HEK293 (cell line): ENCODE measurements at regions not wholly inside any gene's neighbourhood (a gene's known extent, or its start where the extent isn't known, plus 50 kb on each side); places are given as distances from the start of the nearest gene placed in this dataset.

Experiments
- MYNN ChIP-seq: fragments of 450-650 bp; formaldehyde crosslinking; IDR thresholded peaks from 2 replicates; pipeline ENCODE4 v1.5.1; 2016; ENCODE audit warnings: missing biosample characterization, missing genetic modification characterization, borderline replicate concordance
- REPIN1 ChIP-seq: fragments of 450-650 bp; formaldehyde crosslinking; IDR thresholded peaks from 2 replicates; pipeline ENCODE4 v1.5.1; 2017; ENCODE audit warnings: missing biosample characterization, missing genetic modification characterization, low read depth
- REST ChIP-seq: fragments of 450-650 bp; formaldehyde crosslinking; IDR thresholded peaks from 2 replicates; pipeline ENCODE4 v1.5.1; 2016; ENCODE audit warnings: missing biosample characterization, missing genetic modification characterization
- SALL2 ChIP-seq: fragments of 450-650 bp; formaldehyde crosslinking; IDR thresholded peaks from 2 replicates; pipeline ENCODE4 v1.5.0; 2017; ENCODE audit warnings: missing biosample characterization, mild to moderate bottlenecking, missing genetic modification characterization, borderline replicate concordance
- TRIM28 ChIP-seq: IDR thresholded peaks from 2 replicates; pipeline ENCODE4 v1.6.1; 2011; ENCODE audit warnings: low read length, control low read depth, borderline replicate concordance
- ZNF146 ChIP-seq: fragments of 450-650 bp; formaldehyde crosslinking; IDR thresholded peaks from 2 replicates; pipeline ENCODE4 v1.5.1; 2016; ENCODE audit warnings: missing biosample characterization, missing genetic modification characterization
- ZNF23 ChIP-seq: fragments of 450-650 bp; formaldehyde crosslinking; IDR thresholded peaks from 2 replicates; pipeline ENCODE4 v1.5.1; 2016; ENCODE audit warnings: missing biosample characterization, missing genetic modification characterization, borderline replicate concordance
- ZNF391 ChIP-seq: fragments of 450-650 bp; formaldehyde crosslinking; IDR thresholded peaks from 2 replicates; pipeline ENCODE4 v1.5.1; 2016; ENCODE audit warnings: low read depth, missing biosample characterization, missing genetic modification characterization, borderline replicate concordance
- ZNF701 ChIP-seq: fragments of 450-650 bp; formaldehyde crosslinking; IDR thresholded peaks from 2 replicates; pipeline ENCODE4 v1.5.1; 2016; ENCODE audit warnings: missing biosample characterization, missing genetic modification characterization
- ZNF747 ChIP-seq: fragments of 450-650 bp; formaldehyde crosslinking; IDR thresholded peaks from 2 replicates; pipeline ENCODE4 v1.5.1; 2016; ENCODE audit warnings: missing biosample characterization, missing genetic modification characterization
- ZNF792 ChIP-seq: fragments of 450-650 bp; formaldehyde crosslinking; IDR thresholded peaks from 2 replicates; pipeline ENCODE4 v1.5.1; 2016; ENCODE audit warnings: missing biosample characterization, missing genetic modification characterization
- ZNF830 ChIP-seq: fragments of 450-650 bp; IDR thresholded peaks from 2 replicates; pipeline ENCODE4 v1.5.0; 2018; ENCODE audit warnings: missing biosample characterization, missing genetic modification characterization, low read depth, mild to moderate bottlenecking, moderate library complexity
- TF ChIP-seq, protein P1 (sequence below): fragments of 450-650 bp; formaldehyde crosslinking; IDR thresholded peaks from 2 replicates; pipeline ENCODE4 v1.5.1; 2016; ENCODE audit warnings: missing biosample characterization, missing genetic modification characterization
- TF ChIP-seq, protein P2 (sequence below): fragments of 450-650 bp; formaldehyde crosslinking; IDR thresholded peaks from 2 replicates; pipeline ENCODE4 v1.5.1; 2017; ENCODE audit warnings: missing biosample characterization, missing genetic modification characterization

DNA sequence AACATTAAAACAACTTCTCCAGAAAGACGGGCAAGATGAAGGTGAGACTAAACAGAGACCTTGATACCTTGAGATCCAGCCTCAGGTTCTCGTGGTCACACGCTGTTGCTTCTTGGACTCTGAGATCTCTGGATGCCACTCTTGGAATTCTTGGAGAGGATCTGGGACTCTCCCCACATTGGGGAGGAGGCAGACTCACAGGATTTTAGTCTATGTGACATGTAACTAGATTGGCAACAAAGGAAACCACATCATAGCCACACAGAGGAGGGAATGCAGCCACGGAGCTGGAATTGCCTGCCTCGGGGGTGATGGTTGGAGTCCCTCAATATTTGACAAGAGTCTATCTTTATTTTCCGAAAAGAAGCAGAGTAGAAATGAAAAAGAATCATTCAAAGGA, 78.8 kb upstream of the IGFBP5 start:
- TF ChIP-seq, protein P1, sequence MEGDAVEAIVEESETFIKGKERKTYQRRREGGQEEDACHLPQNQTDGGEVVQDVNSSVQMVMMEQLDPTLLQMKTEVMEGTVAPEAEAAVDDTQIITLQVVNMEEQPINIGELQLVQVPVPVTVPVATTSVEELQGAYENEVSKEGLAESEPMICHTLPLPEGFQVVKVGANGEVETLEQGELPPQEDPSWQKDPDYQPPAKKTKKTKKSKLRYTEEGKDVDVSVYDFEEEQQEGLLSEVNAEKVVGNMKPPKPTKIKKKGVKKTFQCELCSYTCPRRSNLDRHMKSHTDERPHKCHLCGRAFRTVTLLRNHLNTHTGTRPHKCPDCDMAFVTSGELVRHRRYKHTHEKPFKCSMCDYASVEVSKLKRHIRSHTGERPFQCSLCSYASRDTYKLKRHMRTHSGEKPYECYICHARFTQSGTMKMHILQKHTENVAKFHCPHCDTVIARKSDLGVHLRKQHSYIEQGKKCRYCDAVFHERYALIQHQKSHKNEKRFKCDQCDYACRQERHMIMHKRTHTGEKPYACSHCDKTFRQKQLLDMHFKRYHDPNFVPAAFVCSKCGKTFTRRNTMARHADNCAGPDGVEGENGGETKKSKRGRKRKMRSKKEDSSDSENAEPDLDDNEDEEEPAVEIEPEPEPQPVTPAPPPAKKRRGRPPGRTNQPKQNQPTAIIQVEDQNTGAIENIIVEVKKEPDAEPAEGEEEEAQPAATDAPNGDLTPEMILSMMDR (tag by site-specific recombination): no peak
- TF ChIP-seq ZNF747 (tag by site-specific recombination) (no peak), SALL2 (tag by site-specific recombination) (no peak), ZNF391 (tag by site-specific recombination) (no peak), ZNF701 (tag by site-specific recombination) (no peak), ZNF23 (no peak), REPIN1 (tag by site-specific recombination) (no peak), ZNF146 (tag by site-specific recombination) (no peak), REST (tag by site-specific recombination) (no peak), ZNF830 (tag by site-specific recombination) (no peak), ZNF792 (tag by site-specific recombination) (no peak), TRIM28 (no peak), MYNN (tag by site-specific recombination) (no peak)
- TF ChIP-seq, protein P2, sequence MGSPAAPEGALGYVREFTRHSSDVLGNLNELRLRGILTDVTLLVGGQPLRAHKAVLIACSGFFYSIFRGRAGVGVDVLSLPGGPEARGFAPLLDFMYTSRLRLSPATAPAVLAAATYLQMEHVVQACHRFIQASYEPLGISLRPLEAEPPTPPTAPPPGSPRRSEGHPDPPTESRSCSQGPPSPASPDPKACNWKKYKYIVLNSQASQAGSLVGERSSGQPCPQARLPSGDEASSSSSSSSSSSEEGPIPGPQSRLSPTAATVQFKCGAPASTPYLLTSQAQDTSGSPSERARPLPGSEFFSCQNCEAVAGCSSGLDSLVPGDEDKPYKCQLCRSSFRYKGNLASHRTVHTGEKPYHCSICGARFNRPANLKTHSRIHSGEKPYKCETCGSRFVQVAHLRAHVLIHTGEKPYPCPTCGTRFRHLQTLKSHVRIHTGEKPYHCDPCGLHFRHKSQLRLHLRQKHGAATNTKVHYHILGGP (tag by site-specific recombination): no peak
